ENCODE measurements at regions not wholly inside any gene's neighbourhood (a gene's known extent, or its start where the extent isn't known, plus 50 kb on each side); places are given as distances from the start of the nearest gene placed in this dataset.

DNA sequence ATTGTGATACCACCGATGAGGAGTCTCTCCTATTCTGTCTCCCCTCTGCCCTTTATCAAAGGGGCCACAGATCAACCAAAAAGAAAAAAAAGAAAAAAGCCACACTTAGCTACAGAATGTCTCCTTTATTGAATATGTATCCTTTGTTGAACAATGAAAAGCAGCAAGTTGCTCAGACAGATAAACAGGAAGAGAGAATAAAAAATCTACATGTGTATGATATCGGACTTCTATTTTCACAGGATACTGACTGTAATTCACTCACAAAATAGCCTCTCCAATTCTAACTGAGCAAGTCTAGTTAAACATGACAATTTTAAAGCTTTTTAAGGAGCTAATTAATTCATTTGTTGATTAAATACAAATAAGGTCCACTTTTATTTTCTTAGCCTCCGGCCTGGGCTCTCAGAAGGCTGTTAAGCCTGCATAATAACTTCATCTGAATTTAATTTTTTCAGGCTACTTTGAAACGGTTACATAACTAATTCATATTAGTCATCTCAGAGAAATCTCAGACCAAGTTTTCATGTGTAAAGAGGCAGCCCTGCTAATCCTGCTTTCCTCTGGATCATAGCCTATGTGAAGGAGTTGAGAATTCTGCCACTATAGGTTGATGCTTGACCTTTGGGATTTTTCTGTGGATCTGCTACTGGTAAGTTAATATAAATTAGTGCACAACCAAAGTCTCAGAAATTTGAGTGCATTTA, 304.1 kb upstream of the NR5A2 start:
- TF ChIP-seq, protein P1, sequence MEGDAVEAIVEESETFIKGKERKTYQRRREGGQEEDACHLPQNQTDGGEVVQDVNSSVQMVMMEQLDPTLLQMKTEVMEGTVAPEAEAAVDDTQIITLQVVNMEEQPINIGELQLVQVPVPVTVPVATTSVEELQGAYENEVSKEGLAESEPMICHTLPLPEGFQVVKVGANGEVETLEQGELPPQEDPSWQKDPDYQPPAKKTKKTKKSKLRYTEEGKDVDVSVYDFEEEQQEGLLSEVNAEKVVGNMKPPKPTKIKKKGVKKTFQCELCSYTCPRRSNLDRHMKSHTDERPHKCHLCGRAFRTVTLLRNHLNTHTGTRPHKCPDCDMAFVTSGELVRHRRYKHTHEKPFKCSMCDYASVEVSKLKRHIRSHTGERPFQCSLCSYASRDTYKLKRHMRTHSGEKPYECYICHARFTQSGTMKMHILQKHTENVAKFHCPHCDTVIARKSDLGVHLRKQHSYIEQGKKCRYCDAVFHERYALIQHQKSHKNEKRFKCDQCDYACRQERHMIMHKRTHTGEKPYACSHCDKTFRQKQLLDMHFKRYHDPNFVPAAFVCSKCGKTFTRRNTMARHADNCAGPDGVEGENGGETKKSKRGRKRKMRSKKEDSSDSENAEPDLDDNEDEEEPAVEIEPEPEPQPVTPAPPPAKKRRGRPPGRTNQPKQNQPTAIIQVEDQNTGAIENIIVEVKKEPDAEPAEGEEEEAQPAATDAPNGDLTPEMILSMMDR (IDR thresholded peaks at IDR 0.05): no peak
- no peak for TF ChIP-seq EZH2 (IDR thresholded peaks at IDR 0.05)

All from neural progenitor cell (in vitro differentiated cells).